Neutrophil (primary cell): ENCODE measurements at regions not wholly inside any gene's neighbourhood (a gene's known extent, or its start where the extent isn't known, plus 50 kb on each side); places are given as distances from the start of the nearest gene placed in this dataset.

Experiments
- H3K27ac ChIP-seq: fragments of 200-600 bp; sonication (generic); 2 replicates; pipeline ENCODE4 v1.5.1; 2016; ENCODE audit warnings: mild to moderate bottlenecking, moderate library complexity
- H3K27me3 ChIP-seq: fragments of 200-600 bp; sonication (generic); 2 replicates; pipeline ENCODE4 v1.6.0; 2016; ENCODE audit warnings: mild to moderate bottlenecking
- H3K36me3 ChIP-seq: fragments of 200-600 bp; sonication (generic); 2 replicates; pipeline ENCODE4 v1.5.1; 2017
- H3K4me1 ChIP-seq, 2 experiments: fragments of 200-600 bp in 1 of 2; sonication (generic) in 1 of 2; 1 replicate in 1 of 2; 2 replicates in 1 of 2; pipeline versions ENCODE4 v1.5.1 to v1.6.1; 2013 to 2016; ENCODE audit warnings: low read depth in 1 of 2, low read length in 1 of 2, mild to moderate bottlenecking in 1 of 2, moderate library complexity in 1 of 2; ENCODE audit not compliant: control insufficient read depth in 1 of 2, insufficient read depth in 1 of 2
- H3K4me3 ChIP-seq, 2 experiments: fragments of 200-600 bp in 1 of 2; sonication (generic) in 1 of 2; 1 replicate in 1 of 2; 2 replicates in 1 of 2; pipeline ENCODE4 v1.5.1; 2013 to 2016; ENCODE audit warnings: low read depth in 1 of 2, low read length in 1 of 2, mild to moderate bottlenecking in 1 of 2, moderate library complexity in 1 of 2
- H3K9me3 ChIP-seq: fragments of 200-600 bp; sonication (generic); 2 replicates; pipeline ENCODE4 v1.5.1; 2016
- TF ChIP-seq, protein P1 (sequence below): fragments of 200-600 bp; sonication (generic); IDR thresholded peaks from 2 replicates; pipeline ENCODE4 v1.5.1; 2016; ENCODE audit warnings: antibody characterized with exemption

DNA sequence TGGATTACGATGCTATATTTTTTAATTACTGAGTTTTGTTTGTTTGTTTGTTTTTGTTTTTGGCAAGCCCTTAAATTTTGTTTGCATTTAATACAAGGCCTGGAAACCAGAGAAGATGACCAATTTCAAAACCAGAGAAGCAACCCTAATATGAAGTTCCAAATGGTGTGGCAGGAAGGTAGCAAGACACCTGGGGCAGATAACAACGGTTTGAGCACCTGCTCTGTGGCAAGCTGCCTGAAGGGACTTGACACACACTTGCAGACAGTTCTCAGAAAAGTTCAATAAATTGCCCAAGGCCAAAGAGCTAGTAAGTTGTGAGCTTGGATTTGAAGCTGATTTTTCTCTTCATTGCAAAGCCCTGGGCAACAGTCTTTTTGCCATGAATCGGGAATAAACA, 151.2 kb upstream of the UBE2E1 start:
- peaks cover 4 to 12% of the 10 kb centered on the region in 2 experiments for H3K4me1 ChIP-seq
- TF ChIP-seq, protein P1, sequence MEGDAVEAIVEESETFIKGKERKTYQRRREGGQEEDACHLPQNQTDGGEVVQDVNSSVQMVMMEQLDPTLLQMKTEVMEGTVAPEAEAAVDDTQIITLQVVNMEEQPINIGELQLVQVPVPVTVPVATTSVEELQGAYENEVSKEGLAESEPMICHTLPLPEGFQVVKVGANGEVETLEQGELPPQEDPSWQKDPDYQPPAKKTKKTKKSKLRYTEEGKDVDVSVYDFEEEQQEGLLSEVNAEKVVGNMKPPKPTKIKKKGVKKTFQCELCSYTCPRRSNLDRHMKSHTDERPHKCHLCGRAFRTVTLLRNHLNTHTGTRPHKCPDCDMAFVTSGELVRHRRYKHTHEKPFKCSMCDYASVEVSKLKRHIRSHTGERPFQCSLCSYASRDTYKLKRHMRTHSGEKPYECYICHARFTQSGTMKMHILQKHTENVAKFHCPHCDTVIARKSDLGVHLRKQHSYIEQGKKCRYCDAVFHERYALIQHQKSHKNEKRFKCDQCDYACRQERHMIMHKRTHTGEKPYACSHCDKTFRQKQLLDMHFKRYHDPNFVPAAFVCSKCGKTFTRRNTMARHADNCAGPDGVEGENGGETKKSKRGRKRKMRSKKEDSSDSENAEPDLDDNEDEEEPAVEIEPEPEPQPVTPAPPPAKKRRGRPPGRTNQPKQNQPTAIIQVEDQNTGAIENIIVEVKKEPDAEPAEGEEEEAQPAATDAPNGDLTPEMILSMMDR: no peak
- no peak overlapping the region for H3K4me3 ChIP-seq

DNA sequence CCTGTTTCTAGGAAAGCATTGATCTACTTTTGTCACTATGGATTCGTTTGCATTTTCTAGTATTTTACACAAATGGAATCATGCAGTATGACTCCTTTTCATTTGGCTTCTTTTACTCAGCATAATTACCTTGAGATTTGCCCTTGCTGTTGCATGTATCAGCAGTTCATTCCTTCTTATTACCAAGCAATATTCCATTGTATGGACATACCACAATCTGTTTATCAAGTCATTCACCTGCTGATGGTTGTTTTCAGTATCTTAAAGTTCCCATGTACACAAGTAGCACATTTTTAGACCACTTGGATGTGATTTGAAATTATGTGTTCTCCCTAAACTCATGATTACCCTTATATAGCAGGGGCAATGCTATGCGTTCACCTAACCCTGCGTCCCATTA, 150.0 kb upstream of the UBE2E1 start:
- Histone ChIP-seq H3K4me3 (no peak overlapping the region), H3K27me3 (no peaks in the 10 kb centered on the region), H3K27ac (no peak overlapping the region), H3K4me1 (peaks cover 4 to 9% of the 10 kb centered on the region in 2 experiments), H3K36me3 (no peaks in the 10 kb centered on the region), H3K9me3 (no peaks in the 10 kb centered on the region)
- TF ChIP-seq, protein P1: no peak

More for the DNA sequence above, 151.2 kb upstream of the UBE2E1 start:
- no peaks in the 10 kb centered on the region for H3K27me3 ChIP-seq
- no peak overlapping the region for H3K27ac ChIP-seq
- H3K36me3 ChIP-seq: no peaks in the 10 kb centered on the region
- H3K9me3 ChIP-seq: no peaks in the 10 kb centered on the region

DNA sequence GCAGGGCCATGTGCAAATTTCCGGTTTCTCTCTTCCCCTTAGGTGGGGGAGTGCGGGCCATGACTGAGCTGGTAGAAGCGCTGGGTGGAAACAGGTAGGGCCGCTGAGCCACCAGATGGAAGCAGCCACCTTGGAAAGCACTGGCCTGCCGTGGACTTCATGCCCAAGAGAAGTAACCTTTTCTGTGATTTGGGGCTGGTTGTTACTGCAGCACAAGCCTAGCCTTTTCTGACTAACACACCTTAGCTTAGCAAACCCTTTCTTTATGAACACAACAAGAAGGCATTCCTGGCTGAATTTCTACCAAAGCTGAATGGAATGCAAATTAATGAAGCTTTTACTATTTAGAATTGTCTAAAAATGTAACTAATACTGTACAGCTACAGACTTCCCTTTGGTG, 149.6 kb upstream of the UBE2E1 start:
- H3K36me3 ChIP-seq: no peaks in the 10 kb centered on the region
- no peaks in the 10 kb centered on the region for H3K9me3 ChIP-seq
- H3K4me3 ChIP-seq: no peak overlapping the region
- H3K4me1 ChIP-seq: peaks cover 4 to 9% of the 10 kb centered on the region in 2 experiments
- no peak overlapping the region for H3K27ac ChIP-seq
- H3K27me3 ChIP-seq: no peaks in the 10 kb centered on the region
- TF ChIP-seq, protein P1: no peak

DNA sequence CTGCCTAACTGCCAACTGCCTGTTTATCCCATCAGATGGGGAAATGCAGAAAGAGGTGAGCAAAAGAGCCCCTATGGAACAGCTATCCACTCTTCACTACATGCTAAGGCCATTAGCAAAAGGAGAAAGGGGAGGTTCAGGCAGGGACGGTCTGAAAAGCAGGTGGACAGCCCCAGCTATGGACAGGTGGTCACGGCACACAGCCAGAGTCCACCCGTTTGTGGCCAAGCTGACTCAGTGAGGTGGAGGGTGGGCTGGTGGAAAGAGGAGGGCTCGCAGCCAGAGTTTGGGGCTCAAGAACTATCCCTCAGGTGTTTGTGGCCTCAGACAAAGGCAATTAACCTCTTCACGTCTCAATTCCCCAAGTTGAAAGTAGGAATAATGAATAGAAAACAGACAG, 148.9 kb upstream of the UBE2E1 start:
- no peaks in the 10 kb centered on the region for H3K27me3 ChIP-seq
- H3K4me1 ChIP-seq: peaks cover 4 to 9% of the 10 kb centered on the region in 2 experiments
- no peaks in the 10 kb centered on the region for H3K9me3 ChIP-seq
- H3K27ac ChIP-seq: no peak overlapping the region
- no peaks in the 10 kb centered on the region for H3K36me3 ChIP-seq
- TF ChIP-seq, protein P1: no peak
- H3K4me3 ChIP-seq: no peak overlapping the region

DNA sequence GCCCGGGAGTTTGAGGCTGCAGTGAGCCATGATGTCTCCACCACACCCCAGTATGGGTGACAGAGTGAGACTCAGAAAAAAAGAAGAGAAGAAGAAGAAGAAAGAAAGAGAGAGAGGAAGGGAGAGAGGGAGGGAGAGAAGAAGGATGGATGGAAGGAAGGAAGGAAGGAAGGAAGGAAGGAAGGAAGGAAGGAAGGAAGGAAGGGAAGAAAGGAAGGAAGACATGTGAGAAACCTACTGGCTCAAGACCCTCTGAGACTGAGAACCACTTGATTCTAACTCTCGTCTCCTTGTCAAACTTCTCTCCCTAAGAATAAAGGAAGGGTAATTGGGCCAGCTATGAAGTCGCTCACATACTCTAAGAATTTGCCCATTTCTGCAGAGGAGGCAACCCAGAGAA, 148.1 kb upstream of the UBE2E1 start:
- no peaks in the 10 kb centered on the region for H3K9me3 ChIP-seq
- TF ChIP-seq, protein P1: no peak

DNA sequence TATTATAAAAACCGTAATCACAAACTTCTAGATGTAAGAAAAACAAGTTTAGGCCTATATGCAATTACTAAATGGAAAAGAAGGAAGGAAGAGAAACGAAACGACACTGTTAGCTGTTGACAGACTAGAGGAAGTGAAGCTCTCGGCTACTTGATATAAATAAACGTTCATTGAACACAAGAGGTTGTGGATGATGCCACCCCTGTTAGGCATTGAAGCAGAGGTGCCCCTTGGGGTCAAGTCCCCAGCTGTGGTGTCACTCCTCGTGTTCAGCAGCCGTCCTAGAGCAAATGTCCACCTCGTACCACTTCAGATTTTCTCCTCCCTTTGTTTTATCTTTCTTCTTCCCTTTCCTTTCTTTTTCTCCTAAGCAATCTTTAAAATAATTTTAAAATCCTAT, 146.5 kb upstream of the UBE2E1 start:
- Histone ChIP-seq H3K4me3 (no peak overlapping the region), H3K9me3 (no peaks in the 10 kb centered on the region), H3K27ac (no peak overlapping the region), H3K4me1 (peaks cover 4 to 9% of the 10 kb centered on the region in 2 experiments), H3K36me3 (no peaks in the 10 kb centered on the region), H3K27me3 (no peaks in the 10 kb centered on the region)
- TF ChIP-seq, protein P1: no peak

More for the DNA sequence above, 148.1 kb upstream of the UBE2E1 start:
- H3K4me1 ChIP-seq: peaks cover 4 to 9% of the 10 kb centered on the region in 2 experiments
- no peaks in the 10 kb centered on the region for H3K36me3 ChIP-seq
- H3K4me3 ChIP-seq: no peak overlapping the region
- H3K27me3 ChIP-seq: no peaks in the 10 kb centered on the region
- no peak overlapping the region for H3K27ac ChIP-seq
